Neural cell (in vitro differentiated cells): ENCODE measurements at regions not wholly inside any gene's neighbourhood (a gene's known extent, or its start where the extent isn't known, plus 50 kb on each side); places are given as distances from the start of the nearest gene placed in this dataset.

Source experiments
- EP300 ChIP-seq: fragments of 450-650 bp; conservative IDR thresholded peaks from 2 replicates; pipeline ENCODE4 v1.6.1; 2014; ENCODE audit warnings: antibody characterized with exemption, mild to moderate bottlenecking, moderate library complexity; ENCODE audit not compliant: poor library complexity, severe bottlenecking
- TAF1 ChIP-seq: IDR thresholded peaks from 2 replicates; pipeline ENCODE4 v1.6.1; 2012; ENCODE audit warnings: low read depth
- TF ChIP-seq, protein P1 (sequence below): fragments of 450-650 bp; IDR thresholded peaks from 2 replicates; pipeline ENCODE4 v1.5.1; 2014; ENCODE audit warnings: antibody characterized with exemption, mild to moderate bottlenecking, moderate library complexity; ENCODE audit not compliant: poor library complexity, severe bottlenecking

DNA sequence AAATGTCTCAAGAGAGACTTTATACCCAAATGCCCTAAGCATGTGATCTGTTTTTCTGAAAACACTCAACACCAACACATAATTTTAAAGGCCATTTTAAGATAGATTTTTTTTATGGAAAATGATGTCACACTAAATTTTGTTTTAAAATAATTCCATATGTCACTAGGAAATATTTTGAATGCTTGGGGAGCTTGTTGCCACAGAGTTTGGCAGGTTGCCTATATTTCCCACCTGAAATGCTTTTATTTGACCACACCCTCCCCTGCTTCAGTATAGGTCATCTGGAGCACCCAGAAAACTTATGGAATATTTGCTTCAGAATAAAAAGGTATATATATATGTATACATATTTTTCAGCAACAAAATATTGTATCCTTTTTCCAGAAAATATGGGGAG is 180.0 kb upstream of the ANK3 start:
- TF ChIP-seq EP300 = no peak
- TF ChIP-seq, protein P1, sequence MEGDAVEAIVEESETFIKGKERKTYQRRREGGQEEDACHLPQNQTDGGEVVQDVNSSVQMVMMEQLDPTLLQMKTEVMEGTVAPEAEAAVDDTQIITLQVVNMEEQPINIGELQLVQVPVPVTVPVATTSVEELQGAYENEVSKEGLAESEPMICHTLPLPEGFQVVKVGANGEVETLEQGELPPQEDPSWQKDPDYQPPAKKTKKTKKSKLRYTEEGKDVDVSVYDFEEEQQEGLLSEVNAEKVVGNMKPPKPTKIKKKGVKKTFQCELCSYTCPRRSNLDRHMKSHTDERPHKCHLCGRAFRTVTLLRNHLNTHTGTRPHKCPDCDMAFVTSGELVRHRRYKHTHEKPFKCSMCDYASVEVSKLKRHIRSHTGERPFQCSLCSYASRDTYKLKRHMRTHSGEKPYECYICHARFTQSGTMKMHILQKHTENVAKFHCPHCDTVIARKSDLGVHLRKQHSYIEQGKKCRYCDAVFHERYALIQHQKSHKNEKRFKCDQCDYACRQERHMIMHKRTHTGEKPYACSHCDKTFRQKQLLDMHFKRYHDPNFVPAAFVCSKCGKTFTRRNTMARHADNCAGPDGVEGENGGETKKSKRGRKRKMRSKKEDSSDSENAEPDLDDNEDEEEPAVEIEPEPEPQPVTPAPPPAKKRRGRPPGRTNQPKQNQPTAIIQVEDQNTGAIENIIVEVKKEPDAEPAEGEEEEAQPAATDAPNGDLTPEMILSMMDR = no peak
- TF ChIP-seq TAF1 = no peak
